ENCODE measurements at regions not wholly inside any gene's neighbourhood (a gene's known extent, or its start where the extent isn't known, plus 50 kb on each side); places are given as distances from the start of the nearest gene placed in this dataset.
A peak's percentile ranks its signal among the peaks of the same experiment; 100 is the strongest.
"Not testable (repeated sequence)": the region's sequence is repeated elsewhere in the genome, so short reads cannot be mapped to it uniquely, and the experiment has no call there.

GRCh38 chr6:144395014-144395413, 109.9 kb downstream of the UTRN start:
- no peak for DNase-seq (ENCODE audit: low read depth)

- no peak for DNase-seq (ENCODE audit: low read depth)
These were observed 110.7 kb downstream of the UTRN start for GRCh38 chr6:144395826-144396225.

- DNase-seq (ENCODE audit: low read depth) = no peak
These were observed 112.0 kb downstream of the UTRN start for GRCh38 chr6:144397141-144397540.

- DNase-seq (ENCODE audit: low read depth) = no peak
These were observed 115.2 kb downstream of the UTRN start for GRCh38 chr6:144400321-144400720.

- DNase-seq (ENCODE audit: low read depth) = no peak
These were observed 116.9 kb downstream of the UTRN start for GRCh38 chr6:144401736-144402733.

GRCh38 chr6:144402750-144403149, 117.6 kb downstream of the UTRN start:
- no peak for DNase-seq (ENCODE audit: low read depth)

- DNase-seq (ENCODE audit: low read depth) = no peak
These were observed 120.0 kb downstream of the UTRN start for GRCh38 chr6:144405163-144405562.

GRCh38 chr6:144406796-144407195, 121.7 kb downstream of the UTRN start:
- peak; percentile 29 for DNase-seq (ENCODE audit: low read depth)

- DNase-seq (ENCODE audit: low read depth) = no peak
These were observed 123.0 kb downstream of the UTRN start for GRCh38 chr6:144408161-144408560.

GRCh38 chr6:144410059-144410458, 124.9 kb downstream of the UTRN start:
- no peak for DNase-seq (ENCODE audit: low read depth)

- DNase-seq (ENCODE audit: low read depth) = not testable (repeated sequence)
These were observed 125.4 kb downstream of the UTRN start for GRCh38 chr6:144410574-144410973.

- no peak for DNase-seq (ENCODE audit: low read depth)
These were observed 126.5 kb downstream of the UTRN start for GRCh38 chr6:144411531-144412165.

GRCh38 chr6:144413418-144413817, 128.3 kb downstream of the UTRN start:
- no peak for DNase-seq (ENCODE audit: low read depth)

GRCh38 chr6:144415014-144415413, 129.9 kb downstream of the UTRN start:
- no peak for DNase-seq (ENCODE audit: low read depth)

- DNase-seq (ENCODE audit: low read depth) = no peak
These were observed 130.7 kb downstream of the UTRN start for GRCh38 chr6:144415835-144416237.

GRCh38 chr6:144416244-144416643, 131.1 kb downstream of the UTRN start:
- DNase-seq (ENCODE audit: low read depth) = no peak

GRCh38 chr6:144416773-144417172, 131.6 kb downstream of the UTRN start:
- DNase-seq (ENCODE audit: low read depth) = no peak

- DNase-seq (ENCODE audit: low read depth) = no peak
These were observed 132.5 kb downstream of the UTRN start for GRCh38 chr6:144417681-144418080.

- DNase-seq (ENCODE audit: low read depth) = no peak
These were observed 133.9 kb downstream of the UTRN start for GRCh38 chr6:144418959-144419545.

GRCh38 chr6:144423167-144423566, 138.0 kb downstream of the UTRN start:
- no peak for DNase-seq (ENCODE audit: low read depth)

GRCh38 chr6:144429753-144430152, 144.6 kb downstream of the UTRN start:
- DNase-seq (ENCODE audit: low read depth) = no peak

GRCh38 chr6:144433446-144433845, 148.3 kb downstream of the UTRN start:
- DNase-seq (ENCODE audit: low read depth) = not testable (repeated sequence)
